GM12878 (cell line): ENCODE measurements at regions not wholly inside any gene's neighbourhood (a gene's known extent, or its start where the extent isn't known, plus 50 kb on each side); places are given as distances from the start of the nearest gene placed in this dataset.

Experiments used
- ATAC-seq: fragments of 200-7000 bp; cut with Tn5 transposase; 3 replicates; pipeline ENCODE4 v1.9.1; 2020; ENCODE audit warnings: mild to moderate bottlenecking, moderate library complexity
- BruUV-seq: library from RNA; stranded (reverse); fragments of 400-500 nt; replicated peaks from 2 replicates; lab custom pipeline; 2021; lab: Mats Ljungman, UMichigan
- CTCF ChIA-PET: fragments of 300-600 bp; sonication (Branson Sonifier 250); formaldehyde crosslinking; extraction: SDS; loops from one replicate; lab custom pipeline; 2021; ENCODE audit warnings: inconsistent platforms; lab: Yijun Ruan, JAX
- POLR2A ChIA-PET: fragments of 350-600 bp; formaldehyde crosslinking; extraction: SDS; loops from one replicate; lab custom pipeline; 2021; ENCODE audit warnings: inconsistent platforms; lab: Charles Lee
- RAD21 ChIA-PET: fragments of 300-600 bp; sonication (Branson Sonifier 250); formaldehyde crosslinking; loops from one replicate; lab custom pipeline; 2023; ENCODE audit warnings: antibody characterized with exemption; ENCODE audit not compliant: unreplicated experiment; lab: Charles Lee
- SMC1A ChIA-PET: fragments of 300-600 bp; sonication (Branson Sonifier 250); formaldehyde crosslinking; loops from one replicate; lab custom pipeline; 2023; ENCODE audit not compliant: unreplicated experiment, uncharacterized antibody; lab: Charles Lee
- DNase-seq: peaks from one replicate; pipeline ENCODE4 v3.0.0-alpha.2; 2011; ENCODE audit warnings: low read depth, low spot score
- FAIRE-seq: peaks from 3 replicates; lab custom pipeline; 2011; peaks lifted over from hg19 to GRCh38; lab: Jason Lieb, UNC
- H2AFZ ChIP-seq: 2 replicates; pipeline ENCODE4 v1.6.0; 2011; ENCODE audit warnings: low read depth, low read length, control low read depth; ENCODE audit not compliant: control insufficient read depth
- H3K27ac ChIP-seq: 2 replicates; pipeline ENCODE4 v1.5.1; 2011; ENCODE audit warnings: control low read depth; ENCODE audit not compliant: control insufficient read depth, insufficient read depth
- H3K27me3 ChIP-seq, 2 experiments: replicated peaks in 1 of 2; 2 replicates each; pipeline versions ENCODE4 v1.6.0 to v1.6.1; 2011; ENCODE audit warnings: low read length in 1 of 2; ENCODE audit not compliant: control insufficient read depth in 2 of 2, insufficient read depth in 2 of 2
- H3K36me3 ChIP-seq, 2 experiments: 2 replicates each; pipeline ENCODE4 v1.5.1; 2011; ENCODE audit warnings: low read length in 1 of 2; ENCODE audit not compliant: control insufficient read depth in 2 of 2, insufficient read depth in 2 of 2
- H3K4me1 ChIP-seq: 2 replicates; pipeline ENCODE4 v1.6.1; 2011; ENCODE audit warnings: mild to moderate bottlenecking, low read length, moderate library complexity, mixed read lengths; ENCODE audit not compliant: control insufficient read depth, insufficient read depth
- H3K4me2 ChIP-seq: 2 replicates; pipeline ENCODE4 v1.6.0; 2011; ENCODE audit warnings: control low read depth; ENCODE audit not compliant: control insufficient read depth, insufficient read depth
- H3K4me3 ChIP-seq: fragments of 200-600 bp; sonication (generic); 2 replicates; pipeline ENCODE4 v1.5.1; 2016
- H3K79me2 ChIP-seq: 2 replicates; pipeline ENCODE4 v1.6.0; 2011; ENCODE audit warnings: low read length; ENCODE audit not compliant: control insufficient read depth, insufficient read depth
- H3K9ac ChIP-seq: 2 replicates; pipeline ENCODE4 v1.8.0; 2011; ENCODE audit warnings: low read length, control low read depth, mixed read lengths; ENCODE audit not compliant: control insufficient read depth, insufficient read depth
- H3K9me3 ChIP-seq: replicated peaks from 3 replicates; pipeline ENCODE4 v1.5.1; 2011; ENCODE audit warnings: mild to moderate bottlenecking, low read length; ENCODE audit not compliant: control insufficient read depth, insufficient read depth
- H4K20me1 ChIP-seq: 2 replicates; pipeline ENCODE4 v1.6.0; 2011; ENCODE audit not compliant: control insufficient read depth, insufficient read depth
- CBFB ChIP-seq: IDR thresholded peaks from 2 replicates; pipeline ENCODE4 v1.6.1; 2016; ENCODE audit warnings: antibody characterized with exemption, low read depth
- PAX5 ChIP-seq: IDR thresholded peaks from 2 replicates; pipeline ENCODE4 v1.6.1; 2011; ENCODE audit warnings: low read depth, low read length, borderline replicate concordance
- RAD21 ChIP-seq: IDR thresholded peaks from 2 replicates; pipeline ENCODE4 v1.6.1; 2011; ENCODE audit warnings: mild to moderate bottlenecking, low read depth, low read length, moderate library complexity; ENCODE audit not compliant: insufficient read depth
- SMC3 ChIP-seq: IDR thresholded peaks from 2 replicates; pipeline ENCODE4 v1.6.1; 2011; ENCODE audit warnings: low read length, improper control_type of control experiment, borderline replicate concordance
- WRNIP1 ChIP-seq: IDR thresholded peaks from 2 replicates; pipeline ENCODE4 v1.6.1; 2011; ENCODE audit warnings: low read depth, low read length, improper control_type of control experiment, borderline replicate concordance
- WGBS: methylation state at CpG from one replicate; pipeline ENCODE4 v1.1.6; 2016; ENCODE audit warnings: low lambda C conversion rate; ENCODE audit not compliant: insufficient replicate concordance, insufficient coverage; ENCODE audit errors: missing lambda C conversion rate; 5-methylcytosine and 5-hydroxymethylcytosine counted together
- in situ Hi-C: fragments of 300-500 bp; cut with MboI; formaldehyde crosslinking; loops from 9 replicates; pipeline ENCODE4 v1.14.3; 2018; ENCODE audit warnings: mixed read lengths
- intact Hi-C: fragments of 100-400 bp; cut with micrococcal nuclease; formaldehyde crosslinking; loops from one replicate; pipeline ENCODE4 v1.14.2; 2022; ENCODE audit not compliant: unreplicated experiment
- TF ChIP-seq, protein P1 (sequence below), 3 experiments: IDR thresholded peaks in 2 of 3; conservative IDR thresholded peaks in 1 of 3; 2 replicates each; pipeline ENCODE4 v1.5.1; 2011; ENCODE audit warnings: low read depth in 3 of 3, low read length in 3 of 3, mild to moderate bottlenecking in 3 of 3, control low read depth in 2 of 3, moderate library complexity in 2 of 3, inconsistent platforms in 1 of 3, mixed read lengths in 1 of 3; ENCODE audit not compliant: control insufficient read depth in 2 of 3, insufficient read depth in 1 of 3; ENCODE audit errors: extremely low read depth in 1 of 3

GRCh38 chr5:128674837-128675446, 136.9 kb upstream of the FBN2 start:
- SMC1A ChIA-PET = interaction anchor here (0.6 to 1.6 kb wide), 10 partner anchors 8 to 1111 kb away, joined by 3 to 4 read pairs (median 3); no protein-coding TSS in a partner anchor
- in situ Hi-C loops = loop anchor here (10.0 kb wide), 1 partner anchor 460 kb away; no protein-coding TSS in a partner anchor
- peak; percentile 92 for ATAC-seq

More at GRCh38 chr5:128674837-128675446, 136.9 kb upstream of the FBN2 start:
- H4K20me1 ChIP-seq = no peaks in the 10 kb centered on the region
- POLR2A ChIA-PET = no interaction called here
- no TSS peak for BruUV-seq
- H3K9me3 ChIP-seq = no peaks in the 10 kb centered on the region
- H3K4me3 ChIP-seq = no peak overlapping the region
- H3K36me3 ChIP-seq = no peaks in the 10 kb centered on the region
- H3K79me2 ChIP-seq = no peaks in the 10 kb centered on the region
- H3K27ac ChIP-seq = no peak overlapping the region
- RAD21 ChIA-PET = interaction anchor here (1.0 to 2.9 kb wide), 3 partner anchors 9 to 460 kb away, joined by 3 to 6 read pairs (median 3); no protein-coding TSS in a partner anchor
- DNase-seq = no peak
- H2AFZ ChIP-seq = no peak overlapping the region
- no peak for FAIRE-seq
- TF ChIP-seq SMC3 = peak; percentile 49; the same call in 1 of the 2 replicates
- TF ChIP-seq CBFB = no peak
- TF ChIP-seq PAX5 = no peak
- TF ChIP-seq RAD21 = peak; percentile 53
- TF ChIP-seq WRNIP1 = no peak
- TF ChIP-seq, protein P1, sequence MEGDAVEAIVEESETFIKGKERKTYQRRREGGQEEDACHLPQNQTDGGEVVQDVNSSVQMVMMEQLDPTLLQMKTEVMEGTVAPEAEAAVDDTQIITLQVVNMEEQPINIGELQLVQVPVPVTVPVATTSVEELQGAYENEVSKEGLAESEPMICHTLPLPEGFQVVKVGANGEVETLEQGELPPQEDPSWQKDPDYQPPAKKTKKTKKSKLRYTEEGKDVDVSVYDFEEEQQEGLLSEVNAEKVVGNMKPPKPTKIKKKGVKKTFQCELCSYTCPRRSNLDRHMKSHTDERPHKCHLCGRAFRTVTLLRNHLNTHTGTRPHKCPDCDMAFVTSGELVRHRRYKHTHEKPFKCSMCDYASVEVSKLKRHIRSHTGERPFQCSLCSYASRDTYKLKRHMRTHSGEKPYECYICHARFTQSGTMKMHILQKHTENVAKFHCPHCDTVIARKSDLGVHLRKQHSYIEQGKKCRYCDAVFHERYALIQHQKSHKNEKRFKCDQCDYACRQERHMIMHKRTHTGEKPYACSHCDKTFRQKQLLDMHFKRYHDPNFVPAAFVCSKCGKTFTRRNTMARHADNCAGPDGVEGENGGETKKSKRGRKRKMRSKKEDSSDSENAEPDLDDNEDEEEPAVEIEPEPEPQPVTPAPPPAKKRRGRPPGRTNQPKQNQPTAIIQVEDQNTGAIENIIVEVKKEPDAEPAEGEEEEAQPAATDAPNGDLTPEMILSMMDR (IDR thresholded peaks at IDR 0.05 in 2 of 3, conservative IDR thresholded peaks at IDR 0.05 in 1 of 3; ENCODE audit: control insufficient read depth in 2 of 3, extremely low read depth in 1 of 3, insufficient read depth in 1 of 3, low read depth in 3 of 3, low read length in 3 of 3) = peak; percentile 60 to 68 (median 63)
- TF ChIP-seq, all 136 proteins: peak for 3
- CTCF ChIA-PET = interaction anchor here (0.6 to 3.7 kb wide), 16 partner anchors 9 to 1111 kb away, joined by 3 to 23 read pairs (median 4); no protein-coding TSS in a partner anchor
- no peak overlapping the region for H3K4me2 ChIP-seq
- H3K9ac ChIP-seq = no peak overlapping the region
- no peaks in the 10 kb centered on the region for H3K4me1 ChIP-seq
- H3K27me3 ChIP-seq = no peaks in the 10 kb centered on the region
- intact Hi-C loops = loop anchor here (1.0 to 10.0 kb wide), 2 partner anchors 462 to 1110 kb away; no protein-coding TSS in a partner anchor
- 8% methylated on average over 3 of the region's 3 CpGs for WGBS
